ENCODE measurements at regions not wholly inside any gene's neighbourhood (a gene's known extent, or its start where the extent isn't known, plus 50 kb on each side); places are given as distances from the start of the nearest gene placed in this dataset.

- WGBS: 51% methylated on average over 7 of the region's 7 CpGs
Measured at GRCh38 chr6:125558241-125558843, 191.1 kb upstream of the HEY2 start.

GRCh38 chr6:125558907-125559306, 190.5 kb upstream of the HEY2 start:
- TF ChIP-seq POLR2A (IDR thresholded peaks at IDR 0.05; ENCODE audit: low read depth) (no peak), POLR2AphosphoS5 (IDR thresholded peaks at IDR 0.05) (no peak), EP300 (IDR thresholded peaks at IDR 0.05) (no peak), CTCF (IDR thresholded peaks at IDR 0.05) (no peak)
- Histone ChIP-seq H3K27me3 (no peaks in the 10 kb centered on the region), H3K27ac (replicated peaks in 1 of 4) (no peak overlapping the region), H3K4me3 (no peak overlapping the region), H3K4me1 (peaks cover 0 to 4% (median 0%) of the 10 kb centered on the region in 4 donors), H3K9me3 (no peaks in the 10 kb centered on the region), H3K36me3 (no peaks in the 10 kb centered on the region)
- intact Hi-C loops (cut with DNase I): no loop called here
- DNase-seq (ENCODE audit: extremely low spot score): no peak
- WGBS: 39% methylated on average over 3 of the region's 3 CpGs

More at GRCh38 chr6:125558241-125558843, 191.1 kb upstream of the HEY2 start:
- H3K36me3 ChIP-seq: no peaks in the 10 kb centered on the region
- no peak overlapping the region for H3K4me3 ChIP-seq
- TF ChIP-seq POLR2AphosphoS5 (IDR thresholded peaks at IDR 0.05) (no peak), EP300 (IDR thresholded peaks at IDR 0.05) (no peak), CTCF (IDR thresholded peaks at IDR 0.05) (no peak), POLR2A (IDR thresholded peaks at IDR 0.05; ENCODE audit: low read depth) (no peak)
- H3K4me1 ChIP-seq: peaks cover 0 to 4% (median 0%) of the 10 kb centered on the region in 4 donors
- intact Hi-C loops (cut with DNase I): no loop called here
- no peaks in the 10 kb centered on the region for H3K9me3 ChIP-seq
- no peak for DNase-seq (ENCODE audit: extremely low spot score)
- H3K27ac ChIP-seq (replicated peaks in 1 of 4): no peak overlapping the region
- no peaks in the 10 kb centered on the region for H3K27me3 ChIP-seq

GRCh38 chr6:125562156-125562555, 187.3 kb upstream of the HEY2 start:
- Histone ChIP-seq H3K27me3 (no peaks in the 10 kb centered on the region), H3K36me3 (no peaks in the 10 kb centered on the region), H3K4me3 (no peak overlapping the region), H3K27ac (replicated peaks in 1 of 4) (no peak overlapping the region), H3K4me1 (peaks cover 0 to 4% (median 0%) of the 10 kb centered on the region in 4 donors), H3K9me3 (no peaks in the 10 kb centered on the region)
- intact Hi-C loops (cut with DNase I): no loop called here
- TF ChIP-seq EP300 (IDR thresholded peaks at IDR 0.05): no peak
- TF ChIP-seq CTCF (IDR thresholded peaks at IDR 0.05): no peak
- no peak for TF ChIP-seq POLR2AphosphoS5 (IDR thresholded peaks at IDR 0.05)
- TF ChIP-seq POLR2A (IDR thresholded peaks at IDR 0.05; ENCODE audit: low read depth): no peak
- no peak for DNase-seq (ENCODE audit: extremely low spot score)
- WGBS: 97% methylated on average over 1 of the region's 1 CpG

DNA sequence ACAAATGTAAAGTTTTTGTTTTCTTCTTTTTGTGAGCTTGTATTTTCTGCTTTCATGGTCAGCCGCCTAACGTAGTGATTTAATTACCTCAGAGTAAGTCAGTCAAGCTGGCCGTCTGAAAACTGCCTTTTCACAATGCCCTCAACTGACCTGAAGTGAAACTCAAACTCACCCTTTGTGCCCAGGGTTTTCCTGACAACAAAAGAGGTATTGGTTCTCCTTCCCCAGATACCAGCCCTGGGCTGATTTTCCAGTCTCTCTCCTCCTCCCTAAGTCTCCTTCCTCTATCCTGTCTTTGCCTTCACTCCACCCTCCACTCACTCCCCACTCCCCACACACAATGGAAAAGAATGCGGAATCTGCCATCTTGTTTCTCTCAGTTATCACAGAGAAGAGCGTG, 184.5 kb upstream of the HEY2 start:
- no peak for DNase-seq (ENCODE audit: extremely low spot score)
- intact Hi-C loops (cut with DNase I): no loop called here
- WGBS: 82% methylated on average over 5 of the region's 5 CpGs

More for the DNA sequence above, 184.5 kb upstream of the HEY2 start:
- Histone ChIP-seq H3K9me3 (no peaks in the 10 kb centered on the region), H3K4me1 (no peaks in the 10 kb centered on the region), H3K27me3 (no peaks in the 10 kb centered on the region), H3K36me3 (no peaks in the 10 kb centered on the region), H3K27ac (replicated peaks in 1 of 4) (no peak overlapping the region), H3K4me3 (no peak overlapping the region)
- TF ChIP-seq POLR2A (IDR thresholded peaks at IDR 0.05; ENCODE audit: low read depth): no peak
- no peak for TF ChIP-seq CTCF (IDR thresholded peaks at IDR 0.05)
- TF ChIP-seq EP300 (IDR thresholded peaks at IDR 0.05): no peak
- TF ChIP-seq POLR2AphosphoS5 (IDR thresholded peaks at IDR 0.05): no peak
